GM12875 (cell line): ENCODE measurements at regions not wholly inside any gene's neighbourhood (a gene's known extent, or its start where the extent isn't known, plus 50 kb on each side); places are given as distances from the start of the nearest gene placed in this dataset.

Experiments
- H3K4me3 ChIP-seq: one replicate; pipeline ENCODE4 v1.5.1; 2011; ENCODE audit warnings: low read depth, low read length, control low read depth
- CTCF ChIP-seq: IDR thresholded peaks from 2 replicates; pipeline ENCODE4 v1.5.1; 2011; ENCODE audit warnings: low read depth, mild to moderate bottlenecking, control low read depth, inconsistent platforms, low read length, moderate library complexity, borderline replicate concordance; ENCODE audit not compliant: insufficient read depth

- no peak for TF ChIP-seq CTCF
- H3K4me3 ChIP-seq = no peak overlapping the region
Measured at GRCh38 chr5:105817914-105818313, 1852.8 kb downstream of the EFNA5 start.

- no peak overlapping the region for H3K4me3 ChIP-seq
- TF ChIP-seq CTCF = no peak
Measured at GRCh38 chr5:105817416-105817815, 1853.3 kb downstream of the EFNA5 start.

- no peak for TF ChIP-seq CTCF
Measured at GRCh38 chr5:105816961-105817360, 1853.8 kb downstream of the EFNA5 start.

GRCh38 chr5:105812304-105812703 is 1858.4 kb downstream of the EFNA5 start:
- no peak for TF ChIP-seq CTCF
- no peak overlapping the region for H3K4me3 ChIP-seq

More at GRCh38 chr5:105816961-105817360, 1853.8 kb downstream of the EFNA5 start:
- H3K4me3 ChIP-seq = no peak overlapping the region

- no peak overlapping the region for H3K4me3 ChIP-seq
- TF ChIP-seq CTCF = no peak
Measured at GRCh38 chr5:105807951-105808350, 1862.8 kb downstream of the EFNA5 start.

- TF ChIP-seq CTCF = no peak
- no peak overlapping the region for H3K4me3 ChIP-seq
Measured at GRCh38 chr5:105807290-105807689, 1863.4 kb downstream of the EFNA5 start.

GRCh38 chr5:105806596-105806995 is 1864.1 kb downstream of the EFNA5 start:
- H3K4me3 ChIP-seq = no peak overlapping the region
- TF ChIP-seq CTCF = no peak
